Liver (tissue), 1 donor: ENCODE measurements at regions not wholly inside any gene's neighbourhood (a gene's known extent, or its start where the extent isn't known, plus 50 kb on each side); places are given as distances from the start of the nearest gene placed in this dataset.

Source experiments
- small RNA-seq: library from RNA; depleted of rRNA; stranded (forward); fragments of <200 nt; gene quantifications from one replicate; pipeline ENCODE3, GENCODE V24; 2014

Small RNA genes lying in the stretch of these regions (small RNA-seq; reads per million reads assigned to genes)
- 0.09 reads per million for gene RNU4-79P
